HG02943 (cell line): ENCODE measurements at regions not wholly inside any gene's neighbourhood (a gene's known extent, or its start where the extent isn't known, plus 50 kb on each side); places are given as distances from the start of the nearest gene placed in this dataset.

Experiments used
- ATAC-seq: cut with Tn5 transposase; IDR thresholded peaks from one replicate; pipeline ENCODE4 v1.9.1; 2021; ENCODE audit warnings: mild to moderate bottlenecking, low read depth, moderate library complexity; ENCODE audit not compliant: unreplicated experiment

DNA sequence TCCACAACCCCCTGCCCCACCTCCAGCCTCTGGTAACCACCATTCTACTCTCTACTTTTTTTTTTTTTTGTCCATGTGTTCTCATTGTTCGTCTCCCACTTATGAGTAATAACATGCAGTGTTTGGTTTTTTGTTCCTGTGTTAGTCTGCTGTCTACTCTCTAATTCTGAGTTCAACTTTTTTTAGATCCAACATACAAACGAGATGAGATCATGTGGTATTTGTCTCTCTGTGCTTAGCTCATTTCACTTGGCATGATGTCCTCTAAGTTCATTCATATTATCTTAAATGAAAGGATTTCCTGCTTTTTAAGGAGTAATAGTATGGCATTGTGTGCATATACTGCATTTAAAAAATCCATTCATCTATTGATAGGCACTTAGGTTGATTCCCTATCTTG, 130.9 kb downstream of the NMUR2 start:
- no peak for ATAC-seq

DNA sequence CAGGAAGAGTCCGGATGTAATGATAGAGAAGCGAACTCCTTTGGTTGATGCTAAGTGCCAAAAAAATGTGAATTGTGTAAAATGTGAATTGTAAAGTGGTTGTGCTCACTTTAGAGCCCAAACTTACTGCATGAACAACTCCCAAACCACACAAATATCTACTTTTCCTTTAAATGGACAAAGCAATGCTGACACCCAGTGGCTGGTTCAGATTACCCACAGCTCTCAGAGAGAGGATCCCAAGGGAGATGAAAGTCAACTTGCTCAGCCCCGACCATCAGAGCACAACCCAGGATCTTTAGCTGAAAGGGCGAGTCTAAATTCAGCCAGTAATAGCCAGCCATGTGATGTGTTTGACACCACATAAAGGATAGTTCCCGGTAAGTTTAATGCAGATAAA, 133.7 kb downstream of the NMUR2 start:
- ATAC-seq = no peak

DNA sequence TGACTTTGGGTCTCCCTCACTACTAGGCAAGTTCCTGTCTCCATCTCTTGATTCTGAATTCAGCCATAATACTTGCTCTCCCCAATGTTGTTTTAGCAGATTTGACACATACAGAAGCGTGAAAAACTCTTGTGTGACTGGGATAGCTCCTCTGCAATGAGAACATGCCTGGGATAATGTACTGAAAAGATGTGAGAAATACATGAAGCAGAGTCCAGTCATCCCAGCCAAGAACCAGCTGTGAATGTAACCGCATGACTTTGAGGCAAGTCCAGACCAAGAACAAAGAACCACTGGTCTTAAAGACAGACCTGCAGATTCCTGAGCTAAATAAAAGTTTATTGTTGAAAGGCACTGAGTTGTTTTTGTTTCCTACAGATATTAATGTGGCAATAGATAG, 135.0 kb downstream of the NMUR2 start:
- ATAC-seq = no peak

- ATAC-seq = no peak
Observed at GRCh38 chr5:152269533-152269932, 135.5 kb downstream of the NMUR2 start.

DNA sequence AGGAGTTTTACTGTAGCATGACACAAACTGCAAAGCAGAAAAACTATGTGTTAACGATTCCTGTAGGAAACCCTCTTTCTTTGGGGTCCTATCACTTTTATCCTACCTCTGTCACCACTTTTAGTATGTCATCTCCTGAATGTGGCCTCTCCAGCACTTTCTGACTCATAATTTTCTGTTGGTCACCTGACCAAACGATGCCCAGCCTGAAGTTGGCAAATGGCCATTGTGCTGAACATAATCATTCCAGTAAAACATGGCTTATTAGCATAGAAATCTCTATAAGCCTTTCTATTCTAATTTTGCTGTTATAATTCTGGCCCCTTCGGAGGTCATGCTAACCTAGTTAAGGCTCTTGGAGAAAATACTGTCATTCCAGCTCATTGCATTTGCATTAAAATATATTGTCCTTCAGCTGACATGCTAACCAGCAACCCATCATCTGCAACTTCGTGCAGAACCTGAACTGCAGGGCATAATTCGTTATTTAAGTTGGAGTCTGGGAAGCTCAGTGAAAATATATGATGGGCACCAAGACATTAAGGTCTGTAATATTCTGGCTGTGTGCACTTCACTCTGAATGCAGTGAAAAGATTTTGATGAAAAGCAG, 140.3 kb downstream of the NMUR2 start:
- ATAC-seq = no peak

DNA sequence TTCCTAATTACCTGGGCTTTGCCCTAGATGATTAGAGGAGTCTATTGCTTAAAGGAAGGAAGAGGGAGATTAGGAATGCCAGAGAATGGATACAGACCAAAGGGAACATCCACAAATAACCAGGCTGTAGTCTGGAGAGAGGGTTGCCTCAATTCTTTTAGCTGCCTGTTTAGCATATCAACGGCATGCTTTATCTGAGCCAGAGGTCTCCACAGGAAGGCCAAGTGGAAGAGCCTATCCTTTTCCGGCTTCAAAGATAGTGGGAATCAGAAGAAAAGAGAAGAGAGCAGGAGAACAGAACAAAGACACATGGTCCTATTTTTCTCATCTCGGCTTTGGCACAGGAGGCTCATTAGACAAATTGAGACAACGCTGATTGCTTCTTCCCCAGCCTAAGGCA, 142.4 kb downstream of the NMUR2 start:
- no peak for ATAC-seq

GRCh38 chr5:152260940-152261339, 144.1 kb downstream of the NMUR2 start:
- ATAC-seq = no peak

DNA sequence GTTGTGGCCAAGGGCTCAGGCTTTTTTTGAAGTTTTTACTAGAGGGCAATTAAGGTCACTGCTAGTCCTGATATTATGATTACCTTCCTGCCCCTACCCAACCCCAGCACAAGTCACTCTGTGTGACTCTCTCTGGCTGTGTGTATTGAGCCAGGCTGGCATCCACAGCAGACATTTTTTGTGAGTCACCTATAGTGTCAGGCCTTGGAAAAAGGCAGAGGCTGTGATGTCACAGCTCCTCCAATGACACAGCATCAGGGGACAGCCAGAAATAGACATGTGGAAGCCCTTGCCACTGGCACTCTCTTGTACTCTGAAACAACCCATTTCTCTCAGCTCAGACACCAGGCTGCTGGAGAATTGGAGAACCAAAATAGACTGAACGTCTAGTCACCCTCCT, 145.4 kb downstream of the NMUR2 start:
- ATAC-seq = no peak

GRCh38 chr5:152256580-152256979, 148.5 kb downstream of the NMUR2 start:
- no peak for ATAC-seq

- no peak for ATAC-seq
Observed at GRCh38 chr5:152255411-152255810, 149.7 kb downstream of the NMUR2 start.

- ATAC-seq = no peak
Observed at GRCh38 chr5:152247850-152248385, 157.2 kb downstream of the NMUR2 start.

DNA sequence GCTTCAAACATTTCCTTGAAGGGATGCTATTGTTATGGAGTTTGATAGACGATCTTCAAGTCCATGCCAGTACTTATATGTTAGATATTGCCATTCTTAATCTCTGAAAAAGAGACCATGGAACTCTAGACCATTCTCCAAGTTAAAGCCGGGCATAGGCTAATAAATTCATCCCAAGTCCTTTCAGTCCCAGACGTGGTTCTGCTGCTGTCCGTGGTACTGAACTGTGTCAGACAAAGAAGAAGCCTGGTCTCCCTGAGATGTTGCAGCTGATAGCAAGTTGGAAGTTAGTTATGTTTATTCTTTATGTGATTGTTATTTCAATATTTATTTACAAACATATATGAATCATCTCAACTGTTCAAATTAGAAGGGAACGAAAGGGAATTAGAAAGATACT, 158.7 kb downstream of the NMUR2 start:
- ATAC-seq = no peak

DNA sequence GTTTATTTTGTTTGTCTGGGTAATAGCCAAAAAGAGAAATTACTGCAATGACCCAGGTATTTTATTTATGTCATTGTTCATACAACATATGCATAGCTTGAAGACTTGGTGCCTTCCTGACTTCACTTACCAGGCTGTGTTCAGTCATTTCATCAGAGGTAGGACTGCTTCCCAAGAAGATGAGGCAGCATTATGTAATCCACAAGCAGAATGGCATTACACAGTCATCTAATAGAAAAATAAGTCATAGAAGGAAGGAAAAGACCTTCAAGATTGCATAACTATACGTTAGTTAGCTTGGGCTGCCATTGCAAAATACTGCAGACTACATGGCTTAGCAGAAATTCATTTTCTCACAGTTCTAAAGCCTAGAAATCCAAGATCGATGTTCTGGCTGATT, 167.5 kb downstream of the NMUR2 start:
- ATAC-seq = no peak

- ATAC-seq = no peak
Observed at GRCh38 chr5:152226191-152226590, 178.9 kb downstream of the NMUR2 start.

GRCh38 chr5:152221721-152222629, 183.1 kb downstream of the NMUR2 start:
- no peak for ATAC-seq

GRCh38 chr5:152218694-152219093, 186.4 kb downstream of the NMUR2 start:
- ATAC-seq = no peak

DNA sequence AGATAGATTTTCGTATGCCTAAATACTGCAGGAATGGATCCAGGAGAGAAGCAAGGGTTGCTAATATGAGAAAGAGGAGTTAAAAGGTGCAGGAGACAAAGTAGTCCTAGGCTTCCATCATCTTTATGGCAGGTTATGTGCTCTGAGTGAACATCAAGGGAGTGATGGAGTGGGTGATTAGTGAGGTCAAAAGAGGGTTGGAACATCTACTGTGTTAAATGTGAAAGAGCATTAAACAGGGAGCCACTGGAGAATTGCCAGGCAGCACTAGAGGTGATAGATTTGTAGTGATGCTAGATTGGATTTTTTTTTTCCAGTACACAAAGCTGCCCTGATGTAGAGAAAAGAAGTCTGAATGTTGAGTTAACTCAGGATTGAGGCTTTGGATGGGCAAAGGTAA, 199.3 kb downstream of the NMUR2 start:
- no peak for ATAC-seq

GRCh38 chr5:152202321-152202720, 202.8 kb downstream of the NMUR2 start:
- no peak for ATAC-seq

DNA sequence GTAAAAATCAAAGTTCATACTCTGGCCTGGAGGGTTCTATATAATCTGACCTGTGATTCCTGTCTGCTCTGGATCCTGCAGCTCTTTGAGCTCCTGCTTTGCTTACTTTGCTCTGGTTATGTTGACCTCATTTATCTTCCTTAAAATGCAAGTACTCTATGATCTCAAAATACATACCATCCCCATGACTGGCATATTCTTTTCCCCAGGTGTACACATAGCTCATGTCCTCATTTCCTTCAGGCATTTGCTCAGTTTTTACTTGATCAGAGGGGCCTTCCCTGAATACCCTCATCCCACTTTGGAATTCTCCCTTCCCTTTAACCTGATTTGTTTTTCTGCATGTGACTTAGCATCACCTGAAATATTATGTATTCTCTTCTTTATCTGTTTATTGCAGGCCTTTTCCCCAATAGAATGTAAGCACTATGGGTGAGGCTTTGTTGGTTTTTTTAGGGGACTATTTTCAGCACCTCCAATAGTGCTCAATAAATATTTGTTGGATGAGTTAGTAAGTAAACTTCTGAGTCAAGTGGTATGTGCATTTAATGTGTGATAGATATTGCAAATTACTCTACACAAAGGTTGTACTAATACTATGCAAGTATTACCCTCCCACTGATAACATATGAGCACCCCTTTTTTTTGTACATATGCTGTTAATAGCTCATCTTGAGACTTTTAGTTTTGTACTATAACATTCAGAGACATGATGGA, 211.5 kb downstream of the NMUR2 start:
- no peak for ATAC-seq

GRCh38 chr5:152188251-152188650, 216.8 kb downstream of the NMUR2 start:
- no peak for ATAC-seq

- no peak for ATAC-seq
Observed at GRCh38 chr5:152187668-152188067, 217.4 kb downstream of the NMUR2 start.
